Naive thymus-derived CD4-positive, alpha-beta T cell (primary cell): ENCODE measurements at regions not wholly inside any gene's neighbourhood (a gene's known extent, or its start where the extent isn't known, plus 50 kb on each side); places are given as distances from the start of the nearest gene placed in this dataset.

Experiments used
- ATAC-seq: fragments of 150-1000 bp; cut with Tn5 transposase; 2 replicates; pipeline ENCODE4 v1.10.0; 2021; ENCODE audit warnings: mild to moderate bottlenecking, moderate library complexity
- CTCF ChIA-PET: fragments of 350-600 bp; sonication (Branson Sonifier 250); formaldehyde crosslinking; loops from one replicate; lab custom pipeline; 2021; ENCODE audit warnings: antibody characterized with exemption; lab: Charles Lee
- POLR2A ChIA-PET: fragments of 350-600 bp; sonication (Branson Sonifier 250); formaldehyde crosslinking; loops from one replicate; lab custom pipeline; 2021; ENCODE audit warnings: antibody characterized with exemption, inconsistent platforms; lab: Charles Lee
- DNase-seq, 9 donors: peaks; one replicate each; pipeline versions ENCODE4 v3.0.0 to v3.0.0-alpha.2; 2020 to 2022; ENCODE audit warnings: mixed read lengths in 1 of 9
- H3K27ac ChIP-seq: one replicate; pipeline ENCODE4 v1.7.0; 2013; ENCODE audit warnings: mild to moderate bottlenecking, low read depth, low read length, moderate library complexity
- H3K27me3 ChIP-seq, 2 donors: one replicate each; pipeline ENCODE4 v1.7.0; 2013; ENCODE audit warnings: low read length in 2 of 2, mild to moderate bottlenecking in 2 of 2, moderate library complexity in 2 of 2; ENCODE audit not compliant: control insufficient read depth in 2 of 2, insufficient read depth in 2 of 2
- H3K36me3 ChIP-seq, 3 experiments: 1 replicate in 2 of 3; 2 replicates in 1 of 3; pipeline ENCODE4 v1.7.0; 2013; ENCODE audit warnings: low read length in 3 of 3, mild to moderate bottlenecking in 3 of 3, moderate library complexity in 1 of 3; ENCODE audit not compliant: insufficient read depth in 3 of 3, control insufficient read depth in 2 of 3
- H3K4me1 ChIP-seq, 2 donors: one replicate each; pipeline ENCODE4 v1.7.0; 2013; ENCODE audit warnings: low read length in 2 of 2, mild to moderate bottlenecking in 2 of 2, moderate library complexity in 1 of 2; ENCODE audit not compliant: control insufficient read depth in 2 of 2, insufficient read depth in 2 of 2
- H3K4me3 ChIP-seq: 2 replicates; pipeline ENCODE4 v1.7.0; 2013; ENCODE audit warnings: mild to moderate bottlenecking, low read length
- H3K9me3 ChIP-seq, 3 experiments: 1 replicate in 2 of 3; 2 replicates in 1 of 3; pipeline ENCODE4 v1.7.0; 2013; ENCODE audit warnings: low read length in 3 of 3; ENCODE audit not compliant: control insufficient read depth in 2 of 3
- H3K27ac Mint-ChIP-seq, 9 donors: one replicate each; pipeline ENCODE4 v1.8.0; 2020 to 2022; ENCODE audit warnings: mixed read lengths in 9 of 9, mild to moderate bottlenecking in 8 of 9, moderate library complexity in 5 of 9, inconsistent platforms in 2 of 9
- H3K27me3 Mint-ChIP-seq, 5 donors: one replicate each; pipeline ENCODE4 v1.8.0; 2021 to 2022; ENCODE audit warnings: mixed read lengths in 5 of 5, mild to moderate bottlenecking in 1 of 5
- H3K36me3 Mint-ChIP-seq, 5 donors: one replicate each; pipeline ENCODE4 v1.8.0; 2020 to 2022; ENCODE audit warnings: mixed read lengths in 5 of 5, mild to moderate bottlenecking in 3 of 5, inconsistent platforms in 1 of 5
- H3K4me1 Mint-ChIP-seq, 7 donors: one replicate each; pipeline ENCODE4 v1.8.0; 2020 to 2022; ENCODE audit warnings: mixed read lengths in 7 of 7, mild to moderate bottlenecking in 3 of 7, inconsistent platforms in 1 of 7
- H3K4me3 Mint-ChIP-seq, 10 donors: one replicate each; pipeline ENCODE4 v1.8.0; 2020 to 2022; ENCODE audit warnings: mild to moderate bottlenecking in 10 of 10, mixed read lengths in 10 of 10, moderate library complexity in 6 of 10, inconsistent platforms in 2 of 10
- H3K9me3 Mint-ChIP-seq, 11 donors: one replicate each; pipeline ENCODE4 v1.8.0; 2020 to 2022; ENCODE audit warnings: mixed read lengths in 11 of 11, mild to moderate bottlenecking in 4 of 11, inconsistent platforms in 1 of 11, moderate library complexity in 1 of 11
- intact Hi-C, 2 donors: fragments of 100-400 bp; cut with micrococcal nuclease; formaldehyde crosslinking; loops; one replicate each; pipeline ENCODE4 v1.15.1; 2023

DNA sequence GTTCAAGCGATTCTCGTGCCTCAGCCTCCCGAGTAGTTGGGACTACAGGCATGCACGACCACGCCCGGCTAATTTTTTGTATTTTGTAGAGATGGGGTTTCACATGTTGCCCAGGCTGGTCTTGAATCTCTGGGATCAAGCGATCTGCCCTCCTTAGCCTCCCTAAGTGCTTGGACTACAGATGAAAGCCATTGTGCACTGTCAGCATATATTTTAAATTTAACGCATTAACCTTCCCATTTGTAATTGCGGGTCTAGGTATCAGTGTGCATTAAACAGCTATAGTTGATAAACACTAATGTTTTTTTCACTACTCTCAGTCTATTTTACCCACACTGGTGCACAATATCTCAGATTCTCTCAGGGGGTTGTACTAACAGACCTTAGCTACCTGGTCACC lies 1930.8 kb downstream of the C4orf33 start:
- POLR2A ChIA-PET = no interaction called here

DNA sequence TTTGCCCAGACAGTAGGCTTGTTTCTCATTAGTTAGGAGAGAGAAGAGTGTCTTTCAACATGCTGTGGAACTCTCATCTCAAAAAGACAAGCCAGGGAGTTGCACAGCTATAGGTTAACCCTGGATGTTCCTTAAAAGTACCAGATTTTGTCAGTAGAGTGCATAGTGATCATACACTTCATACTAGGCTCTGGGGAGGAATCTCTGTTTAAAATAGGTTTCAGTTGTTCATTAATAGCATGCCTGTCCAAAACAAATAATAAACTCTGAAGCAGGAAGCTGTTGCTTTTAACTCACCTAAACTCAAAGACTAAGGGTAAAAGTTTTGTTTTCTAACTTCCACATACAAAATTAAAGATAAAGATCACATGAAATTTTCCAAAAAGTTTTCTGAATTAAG lies 1948.4 kb downstream of the C4orf33 start:
- Mint-ChIP-seq H3K4me1 (no peaks in the 10 kb centered on the region), H3K9me3 (peaks cover 0 to 10% (median 0%) of the 10 kb centered on the region in 11 donors), H3K36me3 (no peaks in the 10 kb centered on the region), H3K27ac (no peak overlapping the region), H3K27me3 (no peaks in the 10 kb centered on the region), H3K4me3 (no peak overlapping the region)
- Histone ChIP-seq H3K9me3 (no peaks in the 10 kb centered on the region), H3K27me3 (no peaks in the 10 kb centered on the region), H3K36me3 (no peaks in the 10 kb centered on the region), H3K4me1 (no peaks in the 10 kb centered on the region), H3K27ac (no peak overlapping the region), H3K4me3 (no peak overlapping the region)
- intact Hi-C loops = no loop called here
- POLR2A ChIA-PET = no interaction called here
- ATAC-seq (no peak), DNase-seq (no peak)
- CTCF ChIA-PET = no interaction called here

More for the DNA sequence above, 1930.8 kb downstream of the C4orf33 start:
- DNase-seq (no peak), ATAC-seq (no peak)
- Mint-ChIP-seq H3K36me3 (no peaks in the 10 kb centered on the region), H3K9me3 (peaks cover 0 to 28% (median 0%) of the 10 kb centered on the region in 11 donors), H3K4me1 (no peaks in the 10 kb centered on the region), H3K4me3 (no peak overlapping the region), H3K27ac (no peak overlapping the region), H3K27me3 (no peaks in the 10 kb centered on the region)
- H3K27ac ChIP-seq = no peak overlapping the region
- H3K27me3 ChIP-seq = no peaks in the 10 kb centered on the region
- no peaks in the 10 kb centered on the region for H3K9me3 ChIP-seq
- no peaks in the 10 kb centered on the region for H3K36me3 ChIP-seq
- CTCF ChIA-PET = no interaction called here
- H3K4me1 ChIP-seq = no peaks in the 10 kb centered on the region
- H3K4me3 ChIP-seq = no peak overlapping the region
- intact Hi-C loops = no loop called here

DNA sequence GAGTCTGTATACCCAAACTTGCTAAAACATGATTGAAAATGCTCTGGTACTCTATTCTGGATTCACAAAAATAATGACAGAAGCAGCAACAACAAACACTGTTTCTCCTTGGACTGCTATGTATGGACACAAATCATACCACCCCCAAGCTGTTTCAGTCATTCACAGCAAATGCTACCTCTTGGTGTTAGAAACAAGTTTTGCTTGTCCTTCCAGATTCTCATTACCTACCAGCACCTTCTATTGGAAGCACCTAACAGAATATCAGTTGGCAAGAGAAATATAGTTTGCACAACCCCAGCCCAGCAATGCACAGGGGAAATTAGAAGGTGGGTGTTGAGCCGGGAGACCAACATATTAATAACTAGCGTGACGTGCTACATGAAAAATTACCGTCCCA lies 1950.9 kb downstream of the C4orf33 start:
- H3K4me1 Mint-ChIP-seq = no peaks in the 10 kb centered on the region
- Histone ChIP-seq H3K27ac (no peak overlapping the region), H3K9me3 (no peaks in the 10 kb centered on the region), H3K36me3 (no peaks in the 10 kb centered on the region), H3K27me3 (no peaks in the 10 kb centered on the region), H3K4me3 (no peak overlapping the region), H3K4me1 (no peaks in the 10 kb centered on the region)
- H3K27me3 Mint-ChIP-seq = no peaks in the 10 kb centered on the region
- H3K36me3 Mint-ChIP-seq = no peaks in the 10 kb centered on the region
- H3K4me3 Mint-ChIP-seq = no peak overlapping the region
- DNase-seq = no peak
- intact Hi-C loops = no loop called here
- H3K27ac Mint-ChIP-seq = no peak overlapping the region
- POLR2A ChIA-PET = no interaction called here
- H3K9me3 Mint-ChIP-seq = peaks cover 0 to 15% (median 0%) of the 10 kb centered on the region in 11 donors
- ATAC-seq = no peak
- CTCF ChIA-PET = no interaction called here

DNA sequence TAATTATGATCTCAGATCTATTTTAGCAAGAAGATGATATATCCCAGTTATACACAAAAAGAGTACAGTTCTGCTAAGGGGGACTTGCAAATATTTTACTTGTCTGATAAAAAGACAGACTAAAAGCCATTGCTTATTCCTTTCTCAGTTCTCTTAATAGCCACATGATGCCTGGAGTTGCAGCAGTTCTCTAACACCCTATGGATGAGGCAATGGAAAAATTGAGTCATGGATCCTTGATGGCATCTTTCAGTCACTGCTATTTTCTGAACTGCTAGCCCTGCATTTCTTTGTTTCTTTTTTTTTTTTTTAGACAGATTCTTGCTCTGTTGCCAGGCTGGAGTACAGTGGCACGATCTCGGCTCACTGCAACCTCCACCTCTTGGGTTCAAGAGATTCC lies 1956.7 kb downstream of the C4orf33 start:
- ATAC-seq = no peak
- peaks cover 0 to 13% (median 3%) of the 10 kb centered on the region in 11 donors for H3K9me3 Mint-ChIP-seq
- H3K27me3 ChIP-seq = no peaks in the 10 kb centered on the region
- no peaks in the 10 kb centered on the region for H3K36me3 ChIP-seq
- H3K36me3 Mint-ChIP-seq = no peaks in the 10 kb centered on the region
- H3K4me3 Mint-ChIP-seq = no peak overlapping the region
- H3K27ac ChIP-seq = no peak overlapping the region
- intact Hi-C loops = no loop called here
- H3K4me1 Mint-ChIP-seq = peaks cover 0 to 1% (median 0%) of the 10 kb centered on the region in 7 donors
- H3K27me3 Mint-ChIP-seq = no peaks in the 10 kb centered on the region
- CTCF ChIA-PET = no interaction called here
- no peak overlapping the region for H3K27ac Mint-ChIP-seq
- DNase-seq = no peak
- no peaks in the 10 kb centered on the region for H3K9me3 ChIP-seq
- no peaks in the 10 kb centered on the region for H3K4me1 ChIP-seq
- POLR2A ChIA-PET = no interaction called here
- no peak overlapping the region for H3K4me3 ChIP-seq

DNA sequence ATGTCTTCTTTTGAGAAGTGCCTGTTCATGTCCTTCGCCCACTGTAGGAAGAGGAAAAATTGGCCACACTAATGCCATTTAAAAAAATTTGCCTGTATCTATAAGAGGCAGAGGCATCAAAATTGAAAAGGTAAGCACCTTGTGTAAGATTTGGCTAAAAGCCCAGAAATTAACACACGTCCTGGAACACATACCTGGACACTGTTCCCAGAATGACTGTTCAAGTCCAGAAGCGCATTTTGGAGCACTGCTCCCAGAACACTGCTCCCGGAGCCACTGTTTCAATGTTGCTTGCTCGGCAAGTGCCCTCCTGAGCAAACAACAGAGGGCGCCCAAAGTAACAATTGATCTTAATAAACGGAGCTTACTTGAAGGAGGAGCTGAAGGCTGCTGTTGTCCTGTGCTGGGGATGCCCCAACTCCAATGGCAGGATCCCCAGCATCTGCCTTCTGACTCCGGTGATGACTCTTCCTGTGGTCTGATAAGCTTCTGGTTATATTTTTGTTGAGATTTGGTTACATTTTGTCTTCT lies 1958.6 kb downstream of the C4orf33 start:
- peaks cover 0 to 17% (median 3%) of the 10 kb centered on the region in 11 donors for H3K9me3 Mint-ChIP-seq
- CTCF ChIA-PET = no interaction called here
- H3K36me3 Mint-ChIP-seq = no peaks in the 10 kb centered on the region
- H3K27ac Mint-ChIP-seq = no peak overlapping the region
- H3K4me1 Mint-ChIP-seq = peaks cover 0 to 1% (median 0%) of the 10 kb centered on the region in 7 donors
- no peaks in the 10 kb centered on the region for H3K4me1 ChIP-seq
- H3K36me3 ChIP-seq = no peaks in the 10 kb centered on the region
- no peaks in the 10 kb centered on the region for H3K27me3 Mint-ChIP-seq
- no peak overlapping the region for H3K27ac ChIP-seq
- H3K4me3 Mint-ChIP-seq = no peak overlapping the region
- POLR2A ChIA-PET = interaction anchor here (0.7 kb wide), 2 partner anchors 25 to 30 kb away, joined by 3 to 4 read pairs; no protein-coding TSS in a partner anchor
- ATAC-seq (no peak), DNase-seq (no peak)
- no peak overlapping the region for H3K4me3 ChIP-seq
- intact Hi-C loops = no loop called here
- H3K27me3 ChIP-seq = no peaks in the 10 kb centered on the region
- no peaks in the 10 kb centered on the region for H3K9me3 ChIP-seq

DNA sequence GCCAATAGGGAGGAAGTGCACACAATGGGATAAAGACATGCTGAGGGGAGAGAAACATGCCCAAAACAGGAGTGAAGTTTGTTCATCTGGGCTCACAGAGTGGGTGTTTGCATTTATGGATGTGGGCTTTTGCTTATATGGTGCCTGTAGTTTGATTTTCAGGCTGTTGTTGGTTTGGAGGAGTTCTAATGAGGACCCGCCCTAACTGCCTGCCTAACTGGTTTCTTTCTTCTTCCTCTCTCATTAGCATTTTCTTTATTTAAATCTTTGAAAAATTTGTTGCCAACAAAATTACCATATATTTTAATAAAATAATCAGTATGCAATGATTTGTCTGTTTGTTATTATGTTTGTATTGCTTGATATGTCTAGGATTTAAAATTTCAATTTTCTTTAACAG lies 1965.8 kb downstream of the C4orf33 start:
- peaks cover 0 to 5% (median 0%) of the 10 kb centered on the region in 5 donors for H3K36me3 Mint-ChIP-seq
- H3K27ac ChIP-seq = no peak overlapping the region

DNA sequence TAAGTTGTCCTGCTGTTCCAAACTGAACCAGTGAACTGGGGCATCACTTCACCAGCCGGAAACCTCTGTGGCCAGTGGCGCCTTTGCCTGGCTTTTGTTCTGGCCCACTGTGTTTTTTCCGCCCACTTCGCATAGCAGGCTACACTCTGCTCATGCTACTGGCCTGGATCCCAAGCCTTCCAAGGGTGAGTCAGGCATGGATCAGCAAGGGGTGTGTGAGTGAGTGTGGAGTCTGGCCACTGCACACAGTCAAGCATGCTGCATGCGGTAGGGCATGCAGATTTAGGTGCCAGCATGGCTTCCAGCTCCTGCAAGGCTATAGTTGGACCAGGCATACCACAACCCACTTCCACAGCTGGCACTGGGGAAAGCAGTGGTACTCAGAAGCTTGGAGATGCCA lies 1967.9 kb downstream of the C4orf33 start:
- intact Hi-C loops = no loop called here
- H3K4me1 ChIP-seq = no peaks in the 10 kb centered on the region
- H3K27me3 ChIP-seq = no peaks in the 10 kb centered on the region
- DNase-seq = no peak
- ChIA-PET POLR2A (no interaction called here), CTCF (no interaction called here)
- H3K9me3 ChIP-seq = peaks cover 0 to 10% (median 0%) of the 10 kb centered on the region in 3 experiments
- Mint-ChIP-seq H3K36me3 (peaks cover 0 to 5% (median 0%) of the 10 kb centered on the region in 5 donors), H3K27ac (no peak overlapping the region), H3K9me3 (peaks cover 4 to 17% (median 9%) of the 10 kb centered on the region in 11 donors), H3K27me3 (no peaks in the 10 kb centered on the region), H3K4me1 (no peaks in the 10 kb centered on the region), H3K4me3 (no peak overlapping the region)
- H3K27ac ChIP-seq = no peak overlapping the region
- ATAC-seq = no peak
- no peaks in the 10 kb centered on the region for H3K36me3 ChIP-seq
- no peak overlapping the region for H3K4me3 ChIP-seq

More for the DNA sequence above, 1965.8 kb downstream of the C4orf33 start:
- no peaks in the 10 kb centered on the region for H3K27me3 ChIP-seq
- peaks cover 0 to 17% (median 9%) of the 10 kb centered on the region in 11 donors for H3K9me3 Mint-ChIP-seq
- no peak overlapping the region for H3K4me3 ChIP-seq
- DNase-seq = no peak
- no peak for ATAC-seq
- H3K27ac Mint-ChIP-seq = no peak overlapping the region
- H3K27me3 Mint-ChIP-seq = no peaks in the 10 kb centered on the region
- CTCF ChIA-PET = no interaction called here
- POLR2A ChIA-PET = no interaction called here
- peaks cover 0 to 10% (median 0%) of the 10 kb centered on the region in 3 experiments for H3K9me3 ChIP-seq
- H3K4me3 Mint-ChIP-seq = no peak overlapping the region
- H3K4me1 ChIP-seq = no peaks in the 10 kb centered on the region
- intact Hi-C loops = no loop called here
- no peaks in the 10 kb centered on the region for H3K4me1 Mint-ChIP-seq
- H3K36me3 ChIP-seq = no peaks in the 10 kb centered on the region
